ENCODE measurements at regions not wholly inside any gene's neighbourhood (a gene's known extent, or its start where the extent isn't known, plus 50 kb on each side); places are given as distances from the start of the nearest gene placed in this dataset.
A peak's percentile ranks its signal among the peaks of the same experiment; 100 is the strongest.

- no peak overlapping the region for H3K4me3 ChIP-seq (ENCODE audit: insufficient read length, low read depth)
- H3K9ac ChIP-seq (ENCODE audit: insufficient read length, low read depth) = no peak overlapping the region
- no peaks in the 10 kb centered on the region for H3K4me1 ChIP-seq (ENCODE audit: insufficient read depth, insufficient read length)
- no peak for DNase-seq (ENCODE audit: low read depth, low spot score)
- H3K36me3 ChIP-seq (ENCODE audit: insufficient read depth, insufficient read length, low read length) = no peaks in the 10 kb centered on the region
- H3K27me3 ChIP-seq (ENCODE audit: insufficient read depth, insufficient read length) = no peaks in the 10 kb centered on the region
- no peaks in the 10 kb centered on the region for H3K9me3 ChIP-seq (ENCODE audit: insufficient read depth, low read length)
- TF ChIP-seq YY1 (IDR thresholded peaks at IDR 0.05; ENCODE audit: insufficient read depth, insufficient read length) (no peak), SUZ12 (IDR thresholded peaks at IDR 0.05; ENCODE audit: extremely low read depth, insufficient read depth, insufficient read length) (no peak), ZNF274 (IDR thresholded peaks at IDR 0.05; ENCODE audit: low read depth, low read length) (no peak)
These were observed 108.1 kb downstream of the GNAT3 start for GRCh38 chr7:80403686-80404241.

GRCh38 chr7:80401708-80402107, 110.2 kb downstream of the GNAT3 start:
- no peaks in the 10 kb centered on the region for H3K4me1 ChIP-seq (ENCODE audit: insufficient read depth, insufficient read length)
- no peak for DNase-seq (ENCODE audit: low read depth, low spot score)
- TF ChIP-seq ZNF274 (IDR thresholded peaks at IDR 0.05; ENCODE audit: low read depth, low read length) (no peak), SUZ12 (IDR thresholded peaks at IDR 0.05; ENCODE audit: extremely low read depth, insufficient read depth, insufficient read length) (no peak), YY1 (IDR thresholded peaks at IDR 0.05; ENCODE audit: insufficient read depth, insufficient read length) (no peak)
- H3K9me3 ChIP-seq (ENCODE audit: insufficient read depth, low read length) = no peaks in the 10 kb centered on the region
- no peaks in the 10 kb centered on the region for H3K36me3 ChIP-seq (ENCODE audit: insufficient read depth, insufficient read length, low read length)
- H3K9ac ChIP-seq (ENCODE audit: insufficient read length, low read depth) = no peak overlapping the region
- no peak overlapping the region for H3K4me3 ChIP-seq (ENCODE audit: insufficient read length, low read depth)
- H3K27me3 ChIP-seq (ENCODE audit: insufficient read depth, insufficient read length) = no peaks in the 10 kb centered on the region

- Histone ChIP-seq H3K4me3 (ENCODE audit: insufficient read length, low read depth) (no peak overlapping the region), H3K9ac (ENCODE audit: insufficient read length, low read depth) (no peak overlapping the region), H3K27me3 (ENCODE audit: insufficient read depth, insufficient read length) (no peaks in the 10 kb centered on the region), H3K9me3 (ENCODE audit: insufficient read depth, low read length) (no peaks in the 10 kb centered on the region), H3K4me1 (ENCODE audit: insufficient read depth, insufficient read length) (no peaks in the 10 kb centered on the region), H3K36me3 (ENCODE audit: insufficient read depth, insufficient read length, low read length) (no peaks in the 10 kb centered on the region)
- DNase-seq (ENCODE audit: low read depth, low spot score) = no peak
- no peak for TF ChIP-seq YY1 (IDR thresholded peaks at IDR 0.05; ENCODE audit: insufficient read depth, insufficient read length)
- no peak for TF ChIP-seq ZNF274 (IDR thresholded peaks at IDR 0.05; ENCODE audit: low read depth, low read length)
These were observed 118.1 kb downstream of the GNAT3 start for GRCh38 chr7:80393786-80394185.

- Histone ChIP-seq H3K27me3 (ENCODE audit: insufficient read depth, insufficient read length) (no peaks in the 10 kb centered on the region), H3K36me3 (ENCODE audit: insufficient read depth, insufficient read length, low read length) (no peaks in the 10 kb centered on the region), H3K4me1 (ENCODE audit: insufficient read depth, insufficient read length) (no peaks in the 10 kb centered on the region), H3K9ac (ENCODE audit: insufficient read length, low read depth) (no peak overlapping the region), H3K9me3 (ENCODE audit: insufficient read depth, low read length) (no peaks in the 10 kb centered on the region), H3K4me3 (ENCODE audit: insufficient read length, low read depth) (no peak overlapping the region)
- no peak for DNase-seq (ENCODE audit: low read depth, low spot score)
- TF ChIP-seq SUZ12 (IDR thresholded peaks at IDR 0.05; ENCODE audit: extremely low read depth, insufficient read depth, insufficient read length) (no peak), ZNF274 (IDR thresholded peaks at IDR 0.05; ENCODE audit: low read depth, low read length) (no peak), YY1 (IDR thresholded peaks at IDR 0.05; ENCODE audit: insufficient read depth, insufficient read length) (no peak)
These were observed 119.4 kb downstream of the GNAT3 start for GRCh38 chr7:80392229-80393169.

- no peak overlapping the region for H3K4me3 ChIP-seq (ENCODE audit: insufficient read length, low read depth)
- TF ChIP-seq YY1 (IDR thresholded peaks at IDR 0.05; ENCODE audit: insufficient read depth, insufficient read length) (no peak), SUZ12 (IDR thresholded peaks at IDR 0.05; ENCODE audit: extremely low read depth, insufficient read depth, insufficient read length) (no peak), ZNF274 (IDR thresholded peaks at IDR 0.05; ENCODE audit: low read depth, low read length) (no peak)
- H3K9ac ChIP-seq (ENCODE audit: insufficient read length, low read depth) = no peak overlapping the region
- no peaks in the 10 kb centered on the region for H3K36me3 ChIP-seq (ENCODE audit: insufficient read depth, insufficient read length, low read length)
- H3K4me1 ChIP-seq (ENCODE audit: insufficient read depth, insufficient read length) = no peaks in the 10 kb centered on the region
- no peaks in the 10 kb centered on the region for H3K27me3 ChIP-seq (ENCODE audit: insufficient read depth, insufficient read length)
- DNase-seq (ENCODE audit: low read depth, low spot score) = peak; percentile 9
- H3K9me3 ChIP-seq (ENCODE audit: insufficient read depth, low read length) = no peaks in the 10 kb centered on the region
These were observed 124.2 kb downstream of the GNAT3 start for GRCh38 chr7:80387634-80388193.

GRCh38 chr7:80386686-80387085, 125.2 kb downstream of the GNAT3 start:
- H3K36me3 ChIP-seq (ENCODE audit: insufficient read depth, insufficient read length, low read length) = no peaks in the 10 kb centered on the region
- H3K4me1 ChIP-seq (ENCODE audit: insufficient read depth, insufficient read length) = no peaks in the 10 kb centered on the region
- no peak overlapping the region for H3K9ac ChIP-seq (ENCODE audit: insufficient read length, low read depth)
- no peaks in the 10 kb centered on the region for H3K9me3 ChIP-seq (ENCODE audit: insufficient read depth, low read length)
- no peaks in the 10 kb centered on the region for H3K27me3 ChIP-seq (ENCODE audit: insufficient read depth, insufficient read length)
- DNase-seq (ENCODE audit: low read depth, low spot score) = no peak
- H3K4me3 ChIP-seq (ENCODE audit: insufficient read length, low read depth) = no peak overlapping the region
- no peak for TF ChIP-seq YY1 (IDR thresholded peaks at IDR 0.05; ENCODE audit: insufficient read depth, insufficient read length)
- no peak for TF ChIP-seq SUZ12 (IDR thresholded peaks at IDR 0.05; ENCODE audit: extremely low read depth, insufficient read depth, insufficient read length)
- TF ChIP-seq ZNF274 (IDR thresholded peaks at IDR 0.05; ENCODE audit: low read depth, low read length) = no peak

- TF ChIP-seq ZNF274 (IDR thresholded peaks at IDR 0.05; ENCODE audit: low read depth, low read length) (no peak), SUZ12 (IDR thresholded peaks at IDR 0.05; ENCODE audit: extremely low read depth, insufficient read depth, insufficient read length) (no peak), YY1 (IDR thresholded peaks at IDR 0.05; ENCODE audit: insufficient read depth, insufficient read length) (no peak)
- H3K9me3 ChIP-seq (ENCODE audit: insufficient read depth, low read length) = no peaks in the 10 kb centered on the region
These were observed 126.4 kb downstream of the GNAT3 start for GRCh38 chr7:80385508-80385907.

More at GRCh38 chr7:80385508-80385907, 126.4 kb downstream of the GNAT3 start:
- no peak for DNase-seq (ENCODE audit: low read depth, low spot score)
- no peak overlapping the region for H3K4me3 ChIP-seq (ENCODE audit: insufficient read length, low read depth)
- H3K27me3 ChIP-seq (ENCODE audit: insufficient read depth, insufficient read length) = no peaks in the 10 kb centered on the region
- no peaks in the 10 kb centered on the region for H3K4me1 ChIP-seq (ENCODE audit: insufficient read depth, insufficient read length)
- H3K36me3 ChIP-seq (ENCODE audit: insufficient read depth, insufficient read length, low read length) = no peaks in the 10 kb centered on the region
- H3K9ac ChIP-seq (ENCODE audit: insufficient read length, low read depth) = no peak overlapping the region
